HG03175 (cell line): ENCODE measurements at regions not wholly inside any gene's neighbourhood (a gene's known extent, or its start where the extent isn't known, plus 50 kb on each side); places are given as distances from the start of the nearest gene placed in this dataset.
"Not testable (repeated sequence)": the region's sequence is repeated elsewhere in the genome, so short reads cannot be mapped to it uniquely, and the experiment has no call there.

ENCODE experiments used
- ATAC-seq: cut with Tn5 transposase; IDR thresholded peaks from one replicate; pipeline ENCODE4 v1.9.1; 2021; ENCODE audit warnings: mild to moderate bottlenecking, moderate library complexity; ENCODE audit not compliant: unreplicated experiment

DNA sequence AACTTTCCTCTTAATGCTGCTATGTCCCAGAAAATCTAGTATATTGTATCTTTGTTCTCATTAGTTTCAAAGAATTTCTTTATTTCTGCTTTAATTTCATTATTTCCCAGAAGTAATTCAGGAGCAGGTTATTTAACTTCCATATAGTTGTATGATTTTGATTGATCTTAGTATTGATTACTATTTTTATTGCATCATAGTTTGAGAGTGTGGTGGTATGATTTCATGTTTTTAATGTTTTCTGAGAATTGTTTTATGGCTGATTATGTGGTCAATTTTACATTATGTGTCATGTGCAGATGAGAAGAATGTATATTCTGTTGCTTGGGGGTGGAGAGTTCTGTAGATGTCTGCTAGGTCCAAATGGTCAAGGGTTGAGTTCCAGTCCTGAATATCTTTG lies 425.6 kb upstream of the RORB start:
- ATAC-seq, result no peak

DNA sequence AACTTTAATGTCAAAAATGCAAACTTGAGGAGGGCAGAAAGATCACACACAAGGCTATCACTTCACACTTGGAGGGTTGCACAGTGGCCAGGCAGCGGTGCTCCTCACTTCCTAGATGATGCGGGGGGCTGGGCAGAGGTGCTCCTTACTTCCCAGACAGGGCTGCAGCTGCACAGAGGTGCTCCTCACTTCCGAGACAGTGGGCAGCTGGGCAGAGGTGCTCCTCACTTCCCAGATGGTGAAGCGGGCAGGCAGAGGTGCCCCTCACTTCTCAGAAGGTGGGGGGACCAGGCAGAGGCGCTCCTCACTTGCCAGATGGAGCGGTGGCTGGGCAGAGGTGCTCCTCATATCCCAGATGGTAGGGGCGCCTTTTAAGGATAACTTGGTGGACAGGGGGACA lies 423.2 kb upstream of the RORB start:
- no peak for ATAC-seq

- no peak for ATAC-seq
Observed at GRCh38 chr9:74078647-74079046, 418.5 kb upstream of the RORB start.

DNA sequence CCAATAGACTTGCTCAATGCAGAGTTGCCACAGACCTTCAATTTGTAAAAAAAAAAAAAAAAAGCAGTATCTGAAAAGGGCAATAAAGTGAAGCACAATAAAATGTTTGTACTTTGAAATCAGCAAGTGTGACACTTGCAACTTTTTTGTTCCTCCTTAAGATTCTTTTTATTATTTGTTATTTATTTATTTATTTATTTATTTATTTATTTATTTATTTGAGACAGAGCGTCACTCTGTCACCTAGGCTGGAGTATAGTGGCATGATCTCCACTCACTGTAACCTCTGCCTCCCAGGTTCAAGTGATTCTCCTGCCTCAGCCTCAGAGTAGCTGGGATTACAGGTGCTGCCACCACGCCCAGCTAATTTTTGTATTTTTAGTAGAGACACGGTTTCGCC lies 416.5 kb upstream of the RORB start:
- ATAC-seq, result not testable (repeated sequence)

DNA sequence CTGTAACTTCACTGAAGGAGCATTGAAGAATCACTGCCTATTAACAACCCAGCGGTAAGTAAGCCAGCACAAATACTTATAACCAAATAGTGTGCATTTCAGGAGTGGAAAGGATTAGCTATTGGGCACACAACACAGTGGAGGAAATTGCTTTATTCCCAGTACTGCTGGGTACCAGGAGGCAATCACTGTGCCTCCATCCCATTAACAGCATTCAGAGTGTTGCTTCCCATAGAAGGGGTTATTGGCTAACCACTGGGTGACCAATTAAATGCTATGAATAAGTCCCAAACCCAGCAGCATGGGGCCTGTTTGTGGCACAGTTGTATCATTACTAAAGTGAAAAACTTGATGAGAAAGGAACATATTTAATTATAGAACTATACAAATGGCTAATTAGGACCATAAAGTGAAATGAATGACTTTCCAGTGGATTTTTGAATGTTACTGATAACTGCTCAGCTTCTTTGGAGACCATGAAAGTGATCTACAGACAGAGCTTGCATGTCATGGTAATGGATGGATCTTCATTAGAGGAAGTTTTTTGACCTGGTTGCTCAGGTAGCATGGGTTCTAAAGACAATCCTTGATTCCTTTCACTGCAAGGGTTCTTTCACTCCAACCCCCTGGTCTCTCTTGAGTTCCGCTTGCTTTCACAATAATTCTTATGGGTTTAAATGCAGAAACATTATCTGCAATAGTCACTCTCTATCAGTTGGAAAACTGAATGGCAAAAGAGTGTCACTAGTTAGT lies 413.3 kb upstream of the RORB start:
- no peak for ATAC-seq

DNA sequence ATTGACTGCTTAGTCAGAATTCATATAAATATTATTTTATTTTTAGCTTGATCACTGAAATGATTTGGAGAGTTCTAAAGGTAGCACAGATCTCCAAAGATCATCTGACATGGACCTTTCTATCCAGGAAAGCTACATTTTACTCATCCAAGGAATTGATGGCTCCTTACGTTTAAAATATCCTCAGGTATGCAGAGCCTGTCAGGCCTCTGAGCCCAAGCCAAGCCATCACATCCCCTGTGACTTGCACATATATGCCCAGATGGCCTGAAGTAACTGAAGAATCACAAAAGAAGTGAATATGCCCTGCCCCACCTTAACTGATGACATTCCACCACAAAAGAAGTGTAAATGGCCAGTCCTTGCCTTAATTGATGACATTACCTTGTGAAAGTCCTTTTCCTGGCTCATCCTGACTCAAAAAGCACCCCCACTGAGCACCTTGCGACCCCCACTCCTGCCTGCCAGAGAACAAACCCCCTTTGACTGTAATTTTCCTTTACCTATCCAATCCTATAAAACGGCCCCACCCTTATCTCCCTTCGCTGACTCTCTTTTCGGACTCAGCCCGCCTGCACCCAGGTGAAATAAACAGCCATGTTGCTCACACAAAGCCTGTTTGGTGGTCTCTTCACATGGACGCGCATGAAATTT lies 411.6 kb upstream of the RORB start:
- ATAC-seq, result not testable (repeated sequence)

- ATAC-seq, result not testable (repeated sequence)
Observed at GRCh38 chr9:74090921-74091320, 406.2 kb upstream of the RORB start.

DNA sequence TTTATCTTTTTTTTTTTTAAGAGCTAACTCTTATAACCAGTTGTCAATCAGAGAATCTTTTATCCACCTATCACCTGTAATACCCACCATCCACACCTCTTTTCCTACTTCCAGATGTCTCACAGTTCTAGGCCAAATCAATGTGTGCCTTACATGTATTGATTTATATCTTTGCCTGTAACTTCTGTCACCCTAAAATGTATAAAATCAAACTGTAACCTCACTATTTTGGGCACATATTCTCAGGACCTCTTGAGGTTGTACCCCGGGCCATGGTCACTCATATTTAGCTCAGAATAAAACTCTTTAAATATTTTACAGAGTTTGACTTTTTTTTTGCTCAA lies 404.7 kb upstream of the RORB start:
- no peak for ATAC-seq

GRCh38 chr9:74094037-74094436 lies 403.1 kb upstream of the RORB start:
- ATAC-seq, result not testable (repeated sequence)

DNA sequence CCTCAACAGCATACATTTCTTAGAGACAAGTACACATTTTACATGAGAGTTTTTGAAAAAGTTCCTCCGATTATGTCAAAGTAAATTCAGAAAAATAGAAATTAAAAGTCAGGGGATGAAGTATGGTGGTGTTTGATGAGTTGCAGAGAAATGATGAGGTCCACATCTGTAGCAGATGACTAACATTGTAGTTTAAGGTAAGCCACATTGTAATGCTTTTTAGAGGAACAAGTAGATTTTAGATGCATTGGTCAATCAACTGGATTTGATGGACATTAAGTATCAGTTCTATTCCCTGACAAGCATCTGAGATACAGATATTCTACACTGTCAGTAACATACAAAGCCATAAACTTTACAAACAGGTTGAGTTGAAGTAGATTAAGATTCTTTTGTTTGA lies 402.4 kb upstream of the RORB start:
- ATAC-seq, result no peak

- no peak for ATAC-seq
Observed at GRCh38 chr9:74095925-74096324, 401.2 kb upstream of the RORB start.

DNA sequence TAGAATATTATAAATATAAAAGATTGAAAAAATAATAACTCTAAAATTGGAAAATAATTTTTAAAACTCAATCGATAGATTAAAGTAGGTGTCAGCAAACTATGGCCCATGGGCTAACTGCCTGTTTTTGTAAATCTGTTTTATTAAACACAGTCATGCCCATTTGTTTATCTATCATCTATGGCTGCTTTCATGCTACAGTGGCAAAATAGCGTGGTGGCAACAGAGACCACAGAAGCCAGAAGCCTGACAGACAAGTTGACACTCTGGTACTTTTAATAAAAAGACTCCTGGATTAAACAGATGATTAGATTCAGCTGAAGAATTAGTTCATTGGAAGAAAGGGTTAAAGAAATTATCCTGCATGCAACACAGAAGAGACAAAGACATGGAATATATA lies 400.7 kb upstream of the RORB start:
- ATAC-seq, result no peak

DNA sequence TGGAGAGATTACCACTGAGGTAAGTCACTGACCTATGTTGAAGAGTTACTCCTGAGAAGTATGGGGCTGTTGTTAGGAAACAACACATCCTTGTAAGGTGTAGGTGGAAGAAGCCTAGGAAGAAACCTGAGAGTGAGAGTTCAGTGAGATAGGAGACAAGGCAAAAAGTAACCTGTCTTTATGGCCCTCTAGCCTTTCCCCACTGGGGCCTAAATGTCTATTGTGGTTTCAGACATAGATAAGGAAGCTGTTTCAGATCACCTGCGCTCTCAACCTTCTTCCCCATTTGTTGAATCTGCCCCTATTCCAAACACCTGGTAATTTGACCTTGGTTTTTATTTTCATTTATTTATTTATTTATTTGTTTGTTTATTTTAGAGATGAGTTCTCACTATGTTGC lies 397.1 kb upstream of the RORB start:
- no peak for ATAC-seq

DNA sequence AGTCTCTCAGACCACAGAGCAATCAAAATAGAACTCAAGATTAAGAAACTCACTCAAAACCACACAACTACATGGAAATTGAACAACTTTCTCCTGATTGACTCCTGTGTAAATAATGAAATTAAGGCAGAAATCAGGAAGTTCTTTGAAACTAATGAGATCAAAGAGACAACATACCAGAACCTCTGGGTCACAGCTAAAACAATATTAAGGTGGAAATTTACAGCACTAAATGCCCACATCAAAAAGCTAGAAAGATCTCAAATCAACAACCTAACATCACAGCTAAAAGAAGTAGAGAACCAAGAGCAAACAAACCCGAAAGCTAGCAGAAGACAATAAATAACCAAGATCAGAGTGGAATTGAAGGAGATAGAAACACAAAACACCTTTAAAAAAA lies 395.0 kb upstream of the RORB start:
- ATAC-seq, result not testable (repeated sequence)

GRCh38 chr9:74102702-74103101 lies 394.4 kb upstream of the RORB start:
- ATAC-seq, result no peak

- no peak for ATAC-seq
Observed at GRCh38 chr9:74107692-74108091, 389.4 kb upstream of the RORB start.

DNA sequence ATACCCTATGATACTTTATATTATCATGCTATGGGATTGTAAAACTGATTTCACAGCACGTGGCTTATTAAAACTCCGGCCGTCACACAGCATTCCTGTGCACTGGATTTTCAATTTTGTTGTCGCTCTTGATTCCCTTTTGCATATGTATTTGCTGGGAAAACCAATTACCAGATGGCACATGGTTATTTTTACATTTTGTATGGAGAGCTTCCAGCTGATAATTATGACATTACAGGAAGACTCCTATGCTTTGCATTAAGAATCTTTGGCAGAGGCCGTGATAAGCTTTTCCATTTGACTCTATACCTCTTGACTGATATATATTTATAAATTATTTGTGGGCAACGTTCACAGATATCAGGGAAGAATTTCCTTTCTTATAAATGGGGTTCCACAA lies 381.2 kb upstream of the RORB start:
- no peak for ATAC-seq

- ATAC-seq, result no peak
Observed at GRCh38 chr9:74117151-74117550, 380.0 kb upstream of the RORB start.

DNA sequence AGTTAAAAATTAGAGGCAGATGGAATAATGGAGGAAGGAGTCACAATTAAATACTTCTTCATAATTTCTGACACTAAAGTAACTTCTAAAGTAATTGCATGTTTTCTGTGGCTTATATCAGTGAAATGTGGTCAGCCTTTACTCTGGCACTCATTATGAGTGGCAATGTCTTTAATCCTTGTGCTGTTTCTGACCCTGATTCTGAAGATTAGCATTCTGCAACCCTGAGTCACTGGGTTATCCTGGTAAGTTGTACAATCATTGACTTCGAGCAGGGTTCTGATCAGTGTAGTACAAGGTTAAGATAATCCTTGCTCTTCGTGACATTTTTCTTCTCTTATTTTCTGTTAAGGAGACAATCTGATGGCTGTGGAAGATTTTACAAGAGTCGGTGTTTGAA lies 379.4 kb upstream of the RORB start:
- no peak for ATAC-seq

GRCh38 chr9:74120061-74120460 lies 377.1 kb upstream of the RORB start:
- no peak for ATAC-seq

GRCh38 chr9:74120470-74120869 lies 376.7 kb upstream of the RORB start:
- no peak for ATAC-seq

GRCh38 chr9:74122216-74122615 lies 374.9 kb upstream of the RORB start:
- no peak for ATAC-seq

DNA sequence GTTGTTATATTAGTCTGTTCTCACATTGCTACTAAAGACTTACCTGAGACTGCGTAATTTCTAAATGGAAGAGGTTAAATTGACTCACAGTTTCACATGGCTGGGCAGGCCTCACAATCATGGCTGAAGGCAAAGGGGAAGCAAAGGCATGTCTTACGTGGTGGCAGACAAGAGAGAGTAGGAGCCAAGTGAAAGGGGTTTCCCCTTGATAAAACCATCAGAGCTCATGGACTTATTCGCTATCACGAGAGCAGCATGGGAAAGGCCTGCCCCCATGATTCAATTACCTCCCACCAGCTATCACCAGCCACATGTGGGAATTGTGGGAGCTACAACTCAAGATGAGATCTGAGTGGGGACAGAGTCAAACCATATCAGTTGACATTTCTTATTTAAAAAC lies 374.5 kb upstream of the RORB start:
- no peak for ATAC-seq
